GM12891 (cell line): ENCODE measurements at regions not wholly inside any gene's neighbourhood (a gene's known extent, or its start where the extent isn't known, plus 50 kb on each side); places are given as distances from the start of the nearest gene placed in this dataset.

Experiments used
- PAX5 ChIP-seq: IDR thresholded peaks from 2 replicates; pipeline ENCODE4 v1.6.1; 2011; ENCODE audit warnings: low read length, moderate library complexity, mild to moderate bottlenecking; ENCODE audit not compliant: insufficient read depth, severe bottlenecking
- POLR2AphosphoS5 ChIP-seq: IDR thresholded peaks from 2 replicates; pipeline ENCODE4 v1.6.1; 2011; ENCODE audit warnings: low read depth, low read length, control low read depth
- SPI1 ChIP-seq: IDR thresholded peaks from 2 replicates; pipeline ENCODE4 v1.6.1; 2011; ENCODE audit warnings: low read depth, low read length, control low read depth

- TF ChIP-seq SPI1 (no peak), PAX5 (no peak), POLR2AphosphoS5 (no peak)
These were observed 61.6 kb upstream of the LBX1 start for GRCh38 chr10:101290881-101291280.
